GM19043 (cell line): ENCODE measurements at regions not wholly inside any gene's neighbourhood (a gene's known extent, or its start where the extent isn't known, plus 50 kb on each side); places are given as distances from the start of the nearest gene placed in this dataset.
"Not testable (repeated sequence)": the region's sequence is repeated elsewhere in the genome, so short reads cannot be mapped to it uniquely, and the experiment has no call there.

ENCODE experiments used
- ATAC-seq: cut with Tn5 transposase; IDR thresholded peaks from one replicate; pipeline ENCODE4 v1.9.1; 2021; ENCODE audit warnings: low read depth; ENCODE audit not compliant: unreplicated experiment

- ATAC-seq, result no peak
These were observed 183.9 kb downstream of the ETNK1 start for GRCh38 chr12:22808860-22809259.

- no peak for ATAC-seq
These were observed 185.1 kb downstream of the ETNK1 start for GRCh38 chr12:22810036-22810435.

- no peak for ATAC-seq
These were observed 187.6 kb downstream of the ETNK1 start for GRCh38 chr12:22812531-22812930.

GRCh38 chr12:22821985-22822384 lies 197.0 kb downstream of the ETNK1 start:
- ATAC-seq, result no peak

GRCh38 chr12:22826026-22826425 lies 201.1 kb downstream of the ETNK1 start:
- no peak for ATAC-seq

GRCh38 chr12:22826446-22826981 lies 201.5 kb downstream of the ETNK1 start:
- ATAC-seq, result not testable (repeated sequence)

GRCh38 chr12:22828066-22828465 lies 203.1 kb downstream of the ETNK1 start:
- ATAC-seq, result no peak

GRCh38 chr12:22835431-22835830 lies 210.5 kb downstream of the ETNK1 start:
- no peak for ATAC-seq

- ATAC-seq, result no peak
These were observed 225.2 kb downstream of the ETNK1 start for GRCh38 chr12:22850185-22850584.

- ATAC-seq, result no peak
These were observed 226.6 kb downstream of the ETNK1 start for GRCh38 chr12:22851532-22851931.

- no peak for ATAC-seq
These were observed 230.5 kb downstream of the ETNK1 start for GRCh38 chr12:22855456-22855855.

- no peak for ATAC-seq
These were observed 231.2 kb downstream of the ETNK1 start for GRCh38 chr12:22856178-22856577.

GRCh38 chr12:22858849-22859570 lies 234.0 kb downstream of the ETNK1 start:
- no peak for ATAC-seq

GRCh38 chr12:22860926-22861325 lies 236.0 kb downstream of the ETNK1 start:
- no peak for ATAC-seq

GRCh38 chr12:22865822-22866221 lies 240.9 kb downstream of the ETNK1 start:
- ATAC-seq, result no peak

- no peak for ATAC-seq
These were observed 241.4 kb downstream of the ETNK1 start for GRCh38 chr12:22866406-22866805.

- ATAC-seq, result no peak
These were observed 249.2 kb downstream of the ETNK1 start for GRCh38 chr12:22874151-22874550.

- ATAC-seq, result no peak
These were observed 251.3 kb downstream of the ETNK1 start for GRCh38 chr12:22876262-22876661.

- ATAC-seq, result no peak
These were observed 254.2 kb downstream of the ETNK1 start for GRCh38 chr12:22879203-22879602.

- ATAC-seq, result no peak
These were observed 255.4 kb downstream of the ETNK1 start for GRCh38 chr12:22880331-22880730.

- no peak for ATAC-seq
These were observed 255.8 kb downstream of the ETNK1 start for GRCh38 chr12:22880807-22881206.

GRCh38 chr12:22881878-22882385 lies 257.0 kb downstream of the ETNK1 start:
- no peak for ATAC-seq
